ENCODE measurements at regions not wholly inside any gene's neighbourhood (a gene's known extent, or its start where the extent isn't known, plus 50 kb on each side); places are given as distances from the start of the nearest gene placed in this dataset.

DNA sequence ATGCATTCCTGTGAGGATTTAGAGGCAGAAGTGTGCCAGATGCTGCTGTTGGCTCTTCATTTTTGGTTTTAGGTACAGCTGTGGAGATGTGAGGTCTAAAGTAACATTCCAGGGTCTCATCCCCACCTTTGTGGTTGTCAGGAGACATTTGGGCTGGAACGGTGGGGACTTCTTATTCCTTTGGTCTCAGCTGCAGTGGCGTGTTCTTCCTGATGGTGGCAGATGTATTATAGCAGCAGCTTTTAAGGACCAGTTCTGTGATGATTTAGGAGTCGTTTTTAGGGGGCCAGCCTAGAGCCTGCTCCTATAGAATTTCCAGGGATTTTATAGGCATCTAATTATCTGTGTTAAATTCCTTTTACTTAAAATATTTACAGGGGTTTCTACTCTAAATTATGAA, 221.0 kb upstream of the EOMES start:
- DNase-seq (ENCODE audit: low read depth), result no peak

DNA sequence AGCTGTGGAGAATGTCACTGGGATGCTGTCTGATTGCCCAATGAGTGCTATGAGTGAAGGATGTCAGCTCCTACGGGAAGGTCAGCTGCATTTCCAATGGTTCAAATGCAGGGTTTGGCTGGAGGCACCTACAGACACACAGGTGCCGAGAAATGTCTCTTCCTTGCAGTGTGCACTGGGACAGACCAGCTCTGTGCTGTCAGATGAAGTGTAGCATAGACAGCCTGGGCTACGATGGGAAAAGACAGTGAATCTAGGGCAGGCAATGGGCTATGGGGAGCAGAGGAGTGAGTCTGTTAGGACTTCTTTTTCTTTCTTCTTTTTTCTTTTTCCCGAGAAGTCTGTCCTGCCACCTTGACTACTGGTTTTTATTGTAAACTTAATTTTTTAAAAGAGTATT, 223.1 kb upstream of the EOMES start:
- DNase-seq (ENCODE audit: low read depth), result no peak

DNA sequence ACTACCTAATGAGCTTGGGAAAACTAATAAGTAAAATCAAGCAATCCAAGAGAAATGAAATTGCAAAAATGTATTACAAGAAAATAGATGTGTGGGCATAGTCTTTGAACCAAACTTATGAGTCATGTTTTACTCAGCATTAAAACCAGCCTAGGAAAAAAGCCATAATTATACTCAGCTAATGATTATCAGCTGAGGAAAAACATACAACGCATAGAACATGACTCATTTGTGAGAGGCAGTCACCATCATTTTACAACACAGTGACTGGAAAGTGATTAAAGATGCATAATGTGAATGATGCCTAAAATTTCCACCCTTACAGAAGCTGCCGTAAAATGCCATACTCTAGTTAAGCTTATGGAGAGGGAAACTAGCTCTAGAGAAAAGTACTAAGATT, 238.0 kb upstream of the EOMES start:
- DNase-seq (ENCODE audit: low read depth), result no peak

DNA sequence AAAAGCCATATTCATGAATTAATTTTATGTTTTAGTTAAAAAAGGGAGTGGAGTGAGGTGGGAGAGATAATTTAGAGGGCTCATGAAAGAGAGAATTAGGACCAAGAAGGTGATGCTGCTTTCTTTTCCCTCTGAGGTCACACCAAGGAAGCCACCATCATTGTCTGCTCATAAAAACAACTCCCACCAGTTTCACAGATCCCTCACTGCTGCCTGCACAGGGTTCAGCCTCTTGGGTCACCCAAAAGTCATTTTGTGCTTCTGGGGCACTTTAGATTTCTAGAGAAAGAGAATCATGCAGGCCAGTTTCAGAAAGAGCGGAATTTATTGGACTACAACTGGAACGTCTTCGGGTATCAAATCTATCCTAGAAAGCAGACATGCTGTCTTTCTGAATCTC, 241.4 kb upstream of the EOMES start:
- no peak for DNase-seq (ENCODE audit: low read depth)

- DNase-seq (ENCODE audit: low read depth), result no peak
These were observed 249.5 kb upstream of the EOMES start for GRCh38 chr3:27971600-27971999.

GRCh38 chr3:27976933-27977332, 254.8 kb upstream of the EOMES start:
- DNase-seq (ENCODE audit: low read depth), result no peak

DNA sequence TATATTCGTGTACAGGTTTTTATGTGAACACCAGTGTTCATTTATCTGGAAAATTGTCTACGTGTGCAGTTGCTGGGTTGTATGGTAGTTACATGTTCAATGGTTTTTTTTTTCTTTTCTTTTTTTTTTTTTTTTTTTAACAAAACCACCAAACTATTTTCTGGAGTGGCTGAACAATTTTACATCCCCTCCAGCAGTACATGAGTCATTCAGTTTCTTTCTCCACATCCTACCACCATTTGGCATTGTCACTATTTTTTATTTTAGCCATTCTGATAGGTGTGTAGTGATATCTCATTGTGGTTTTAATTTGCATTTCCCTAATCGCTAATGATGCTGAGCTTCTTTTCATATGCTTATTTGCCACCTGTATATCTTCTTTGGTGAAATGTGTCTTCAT, 256.3 kb upstream of the EOMES start:
- DNase-seq (ENCODE audit: low read depth), result no peak

DNA sequence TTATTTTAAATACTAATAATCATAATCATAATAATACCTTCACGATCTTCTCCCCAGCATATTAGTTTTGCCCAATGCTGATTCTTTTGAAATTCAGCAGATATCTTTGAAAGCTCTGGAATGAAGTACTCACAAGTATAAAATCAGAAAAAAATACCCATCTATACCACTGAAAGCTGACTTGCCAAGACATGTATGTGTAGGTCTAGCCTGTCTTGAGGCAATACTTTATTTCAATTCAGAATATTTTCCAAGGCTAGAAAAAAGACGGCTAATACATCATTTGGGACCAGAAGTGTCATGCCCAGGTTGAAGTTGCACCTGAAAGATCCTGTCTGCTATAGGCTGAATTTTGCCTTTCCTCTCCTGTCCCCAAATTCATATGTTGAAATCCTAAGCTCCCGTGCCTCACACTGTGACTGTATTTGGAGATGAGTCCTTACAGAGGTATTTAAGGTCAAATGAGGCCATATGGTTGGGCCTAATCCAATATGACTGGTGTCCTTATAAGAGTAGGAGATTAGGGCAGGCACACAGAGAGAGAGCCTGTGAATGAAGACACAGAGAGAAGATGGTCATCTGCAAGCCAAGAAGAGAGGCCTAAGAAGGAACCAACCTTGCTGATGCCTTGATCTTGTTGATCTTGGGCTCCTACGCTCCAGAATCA, 255.9 kb upstream of the CMC1 start:
- no peak for DNase-seq (ENCODE audit: low read depth)

DNA sequence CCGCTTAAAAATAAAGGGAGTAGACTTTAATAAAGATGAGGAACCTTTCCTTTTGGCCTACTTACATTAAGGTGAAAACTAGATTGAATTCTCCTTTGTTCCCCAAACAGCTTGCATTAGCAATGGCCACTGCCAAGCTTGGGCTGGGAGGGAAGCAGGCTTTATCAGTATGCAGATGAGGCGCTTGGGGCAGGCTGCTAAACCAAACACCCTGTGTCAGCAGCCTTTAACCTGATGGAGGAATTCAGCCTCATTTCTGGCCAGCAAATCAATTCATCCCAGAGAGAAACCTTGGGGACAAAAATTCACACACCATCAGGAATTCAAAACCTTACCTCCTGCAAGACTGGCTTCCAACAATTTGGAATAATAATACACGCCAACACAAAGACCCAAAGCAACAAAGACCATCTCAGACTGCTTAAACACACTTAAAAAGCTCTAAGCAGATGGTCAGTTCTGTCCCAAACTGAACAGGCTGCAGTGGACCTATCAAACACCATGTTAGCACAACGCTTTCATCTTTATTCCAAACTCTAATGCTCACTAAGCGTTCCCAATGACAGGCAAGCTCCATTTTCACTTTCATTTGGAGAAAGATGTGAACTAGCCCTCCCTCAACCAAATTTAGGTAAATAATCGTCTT, 255.1 kb upstream of the CMC1 start:
- no peak for DNase-seq (ENCODE audit: low read depth)

DNA sequence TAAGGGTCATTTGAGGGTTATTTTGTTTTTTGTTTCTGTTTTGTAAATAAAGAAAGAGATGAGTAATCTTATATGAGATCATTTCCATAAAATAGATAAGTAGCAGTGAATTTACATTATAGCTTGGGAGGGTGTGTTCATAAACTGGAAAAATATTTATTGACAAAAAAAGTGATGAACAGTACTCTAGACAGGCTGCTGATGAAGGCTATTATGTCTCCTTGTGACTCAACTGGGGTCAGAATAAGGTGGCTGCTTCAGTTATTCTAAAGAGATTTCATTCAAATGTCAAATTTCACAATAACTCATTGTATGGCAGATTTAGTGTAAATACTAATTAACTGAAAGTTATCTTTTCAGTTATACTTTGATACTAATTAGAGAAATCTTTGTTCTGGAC, 251.1 kb upstream of the CMC1 start:
- no peak for DNase-seq (ENCODE audit: low read depth)

DNA sequence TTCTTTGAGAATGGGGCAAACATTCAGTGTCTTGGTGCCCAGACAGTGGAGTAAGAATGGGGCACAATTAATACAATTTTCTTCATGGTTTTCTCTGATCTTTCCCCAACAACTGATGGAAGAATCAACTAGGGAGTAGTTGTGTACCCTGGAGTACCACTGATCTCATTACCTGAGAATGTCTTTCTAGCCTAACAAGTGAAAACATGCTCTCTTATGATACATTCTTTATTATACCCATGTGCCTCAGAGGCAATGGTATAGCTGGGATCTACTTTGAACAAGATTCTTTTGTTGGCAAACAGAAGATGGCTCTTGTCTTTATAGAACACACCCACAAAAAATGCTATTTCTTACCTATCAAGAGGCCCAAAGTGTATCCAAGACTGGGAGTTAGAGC, 250.6 kb upstream of the CMC1 start:
- DNase-seq (ENCODE audit: low read depth), result no peak

GRCh38 chr3:27993051-27993450, 248.4 kb upstream of the CMC1 start:
- no peak for DNase-seq (ENCODE audit: low read depth)

GRCh38 chr3:28000608-28001007, 240.8 kb upstream of the CMC1 start:
- DNase-seq (ENCODE audit: low read depth), result no peak

DNA sequence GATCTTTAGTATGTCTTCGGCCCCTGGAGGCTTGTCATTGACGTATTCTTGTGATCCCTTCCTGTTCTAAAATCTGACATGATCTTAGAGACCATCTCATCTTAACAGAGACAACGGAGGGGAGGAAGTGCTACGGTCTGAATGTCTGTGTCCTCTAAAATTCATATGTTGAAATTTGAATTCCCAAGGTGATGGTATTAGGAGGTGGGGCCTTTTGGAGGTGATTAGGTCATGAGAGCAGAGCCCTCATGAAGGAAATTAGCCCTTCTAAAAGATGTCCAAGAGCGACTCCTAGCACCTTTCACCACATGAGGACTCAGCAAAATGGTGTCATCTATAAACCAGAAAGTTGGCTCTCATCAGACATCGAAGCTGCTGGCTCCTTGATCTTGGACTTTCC, 233.2 kb upstream of the CMC1 start:
- no peak for DNase-seq (ENCODE audit: low read depth)

DNA sequence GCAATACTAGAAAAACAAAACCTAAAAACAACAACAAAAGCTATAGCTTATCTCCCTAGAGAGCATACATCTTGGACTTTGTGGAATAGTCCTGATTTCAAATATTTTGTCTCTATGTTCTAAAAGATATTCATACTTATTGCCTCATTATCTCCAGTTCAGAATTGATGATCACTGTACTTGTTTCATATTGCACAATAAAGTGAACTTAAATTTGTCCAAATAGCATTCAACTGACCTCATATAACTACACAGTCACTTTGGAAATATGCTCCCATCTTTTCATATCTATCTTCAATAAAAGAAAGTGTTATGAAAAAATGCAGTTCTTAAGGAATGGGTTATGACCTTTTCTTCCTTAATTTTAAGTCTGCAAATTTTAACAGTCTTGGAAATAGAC, 228.6 kb upstream of the CMC1 start:
- no peak for DNase-seq (ENCODE audit: low read depth)

- DNase-seq (ENCODE audit: low read depth), result no peak
These were observed 227.4 kb upstream of the CMC1 start for GRCh38 chr3:28013864-28014473.

DNA sequence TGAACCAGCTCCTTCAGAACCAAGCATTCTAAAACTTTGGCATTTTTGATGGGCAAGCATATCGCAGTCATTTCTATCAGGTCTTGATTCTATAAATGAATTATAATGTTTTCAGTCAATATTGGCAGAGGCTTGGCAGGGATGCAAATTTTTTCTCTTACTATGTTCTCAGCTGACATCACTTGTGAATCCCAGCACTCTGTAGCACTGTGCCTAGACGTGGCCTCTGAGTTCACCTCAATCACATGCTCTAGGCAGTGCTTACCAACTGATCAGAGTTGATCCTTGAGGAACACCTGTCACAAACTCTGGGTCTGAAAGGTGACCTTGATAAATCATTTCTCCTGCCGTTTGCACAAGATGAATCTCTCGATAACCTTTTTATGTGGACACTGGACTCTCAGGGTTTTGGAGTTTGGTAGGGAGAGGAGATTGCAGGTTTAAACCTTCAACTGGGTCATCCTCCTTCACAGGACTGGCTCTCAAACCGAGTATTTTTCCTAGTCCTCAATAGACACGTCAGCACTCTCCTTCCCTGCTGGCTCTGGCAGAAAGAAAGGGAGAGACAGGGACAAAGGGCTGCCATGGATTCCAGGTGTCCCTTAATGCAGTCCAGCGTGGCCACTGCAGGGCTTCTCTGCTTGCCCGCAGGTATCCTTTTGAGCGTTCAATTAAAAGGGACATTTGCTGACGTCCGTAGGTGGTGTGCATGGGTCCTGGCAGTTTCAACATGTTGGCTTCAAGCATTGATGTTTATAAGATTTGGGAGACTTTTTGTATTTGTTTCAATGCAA, 222.3 kb upstream of the CMC1 start:
- DNase-seq (ENCODE audit: low read depth), result no peak

- no peak for DNase-seq (ENCODE audit: low read depth)
These were observed 221.7 kb upstream of the CMC1 start for GRCh38 chr3:28019740-28020139.

DNA sequence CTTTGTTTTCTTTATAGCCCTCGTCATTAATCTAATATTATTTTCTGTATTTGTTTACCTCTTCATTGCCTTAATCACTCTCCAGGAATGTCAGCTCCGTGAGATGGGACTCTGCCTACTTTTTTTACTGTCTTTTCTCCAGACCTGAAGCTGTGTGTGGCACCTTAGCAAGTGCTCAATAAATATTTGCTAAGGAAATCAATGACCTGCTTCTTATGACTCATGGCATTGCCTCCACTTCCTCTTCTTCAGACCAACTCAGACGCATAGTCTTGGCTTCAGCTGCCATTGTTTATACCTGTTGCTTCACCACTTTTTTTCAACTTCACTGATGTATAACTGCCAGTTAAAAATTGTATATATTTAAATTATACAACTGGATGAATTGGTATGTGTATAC, 218.5 kb upstream of the CMC1 start:
- no peak for DNase-seq (ENCODE audit: low read depth)

- DNase-seq (ENCODE audit: low read depth), result no peak
These were observed 212.9 kb upstream of the CMC1 start for GRCh38 chr3:28028554-28028953.

GRCh38 chr3:28033059-28033784, 208.2 kb upstream of the CMC1 start:
- DNase-seq (ENCODE audit: low read depth), result no peak
